ENCODE measurements at regions not wholly inside any gene's neighbourhood (a gene's known extent, or its start where the extent isn't known, plus 50 kb on each side); places are given as distances from the start of the nearest gene placed in this dataset.

- H3K9me3 Mint-ChIP-seq, result peaks cover 1 to 11% (median 8%) of the 10 kb centered on the region in 7 donors
- no peak overlapping the region for H3K4me3 Mint-ChIP-seq
- no peaks in the 10 kb centered on the region for H3K4me1 ChIP-seq (ENCODE audit: control insufficient read depth in 1 of 2, insufficient read depth in 2 of 2, low read length in 2 of 2)
- intact Hi-C loops (cut with micrococcal nuclease), result no loop called here
- H2AFZ ChIP-seq (ENCODE audit: insufficient read depth, low read depth, low read length, poor library complexity, severe bottlenecking), result no peak overlapping the region
- no peaks in the 10 kb centered on the region for H4K20me1 ChIP-seq (ENCODE audit: insufficient read depth, low read length)
- no peak for DNase-seq
- no peaks in the 10 kb centered on the region for H3K36me3 Mint-ChIP-seq
- no CpG with 5 or more reads among the region's 2 CpGs for WGBS (ENCODE audit: insufficient coverage)
- H3K4me1 Mint-ChIP-seq, result no peaks in the 10 kb centered on the region
- no peak overlapping the region for H3K9ac ChIP-seq (ENCODE audit: insufficient read depth, low read length, poor library complexity, severe bottlenecking)
- peaks cover 8 to 12% of the 10 kb centered on the region in 2 donors for H3K9me3 ChIP-seq (replicated peaks in 1 of 2; ENCODE audit: control insufficient read depth in 1 of 2, insufficient read depth in 1 of 2, low read length in 2 of 2)
- no peak overlapping the region for H3K4me2 ChIP-seq (replicated peaks; ENCODE audit: extremely low read depth, low read length, poor library complexity, severe bottlenecking)
- H3K27me3 ChIP-seq (ENCODE audit: control insufficient read depth in 2 of 2, insufficient read depth in 2 of 2, low read length in 2 of 2), result no peaks in the 10 kb centered on the region
- H3K27ac ChIP-seq (ENCODE audit: low read depth in 1 of 2, low read length in 2 of 2), result no peak overlapping the region
- no peaks in the 10 kb centered on the region for H3K79me2 ChIP-seq (ENCODE audit: insufficient read depth, low read length)
- no peaks in the 10 kb centered on the region for H3K36me3 ChIP-seq (replicated peaks in 1 of 2; ENCODE audit: control insufficient read depth in 1 of 2, insufficient read depth in 2 of 2, low read length in 2 of 2)
- no peaks in the 10 kb centered on the region for H3K27me3 Mint-ChIP-seq (ENCODE audit: low read depth in 3 of 3)
- TF ChIP-seq CTCF (IDR thresholded peaks at IDR 0.05), result no peak
- no peak overlapping the region for H3K4me3 ChIP-seq (replicated peaks in 1 of 3; ENCODE audit: low read depth in 2 of 3, low read length in 3 of 3)
- no peak overlapping the region for H3K27ac Mint-ChIP-seq
Measured at GRCh38 chr7:9100289-9100688, 666.9 kb downstream of the NXPH1 start.

DNA sequence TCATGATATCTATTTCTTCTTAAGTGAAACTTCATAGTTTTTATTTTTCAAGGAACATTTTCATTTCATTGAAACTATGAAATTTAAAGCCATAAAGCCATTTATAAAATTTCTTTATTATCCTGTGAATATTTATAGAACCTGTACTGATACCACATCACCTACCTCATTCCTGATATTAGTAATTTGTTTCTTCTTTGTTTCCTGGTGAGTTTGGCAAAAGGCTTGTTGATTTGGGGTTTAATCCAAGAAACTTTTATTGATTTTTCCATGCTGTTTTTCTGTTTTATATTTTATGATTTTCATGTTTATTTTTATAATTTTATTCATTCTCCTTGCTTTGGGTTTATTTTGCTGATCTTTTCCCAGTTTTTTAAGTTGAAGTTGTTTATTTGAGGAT lies 669.4 kb downstream of the NXPH1 start:
- H3K36me3 Mint-ChIP-seq, result no peaks in the 10 kb centered on the region
- Histone ChIP-seq H3K27me3 (ENCODE audit: control insufficient read depth in 2 of 2, insufficient read depth in 2 of 2, low read length in 2 of 2) (no peaks in the 10 kb centered on the region), H3K27ac (ENCODE audit: low read depth in 1 of 2, low read length in 2 of 2) (no peak overlapping the region), H3K36me3 (replicated peaks in 1 of 2; ENCODE audit: control insufficient read depth in 1 of 2, insufficient read depth in 2 of 2, low read length in 2 of 2) (no peaks in the 10 kb centered on the region), H4K20me1 (ENCODE audit: insufficient read depth, low read length) (no peaks in the 10 kb centered on the region), H3K79me2 (ENCODE audit: insufficient read depth, low read length) (no peaks in the 10 kb centered on the region), H3K4me3 (replicated peaks in 1 of 3; ENCODE audit: low read depth in 2 of 3, low read length in 3 of 3) (no peak overlapping the region), H2AFZ (ENCODE audit: insufficient read depth, low read depth, low read length, poor library complexity, severe bottlenecking) (no peak overlapping the region), H3K4me2 (replicated peaks; ENCODE audit: extremely low read depth, low read length, poor library complexity, severe bottlenecking) (no peak overlapping the region), H3K4me1 (ENCODE audit: control insufficient read depth in 1 of 2, insufficient read depth in 2 of 2, low read length in 2 of 2) (no peaks in the 10 kb centered on the region), H3K9me3 (replicated peaks in 1 of 2; ENCODE audit: control insufficient read depth in 1 of 2, insufficient read depth in 1 of 2, low read length in 2 of 2) (peaks cover 15 to 25% of the 10 kb centered on the region in 2 donors), H3K9ac (ENCODE audit: insufficient read depth, low read length, poor library complexity, severe bottlenecking) (no peak overlapping the region)
- DNase-seq, result no peak
- H3K4me3 Mint-ChIP-seq, result no peak overlapping the region
- H3K27ac Mint-ChIP-seq, result no peak overlapping the region
- intact Hi-C loops (cut with micrococcal nuclease), result no loop called here
- H3K27me3 Mint-ChIP-seq (ENCODE audit: low read depth in 3 of 3), result peaks cover 0 to 1% (median 0%) of the 10 kb centered on the region in 3 donors
- peaks cover 3 to 19% (median 8%) of the 10 kb centered on the region in 7 donors for H3K9me3 Mint-ChIP-seq
- H3K4me1 Mint-ChIP-seq, result no peaks in the 10 kb centered on the region
- TF ChIP-seq CTCF (IDR thresholded peaks at IDR 0.05), result no peak
